Gastrocnemius medialis (tissue), 4 donors: ENCODE measurements at regions not wholly inside any gene's neighbourhood (a gene's known extent, or its start where the extent isn't known, plus 50 kb on each side); places are given as distances from the start of the nearest gene placed in this dataset.

Experiments used
- CTCF ChIP-seq, 5 experiments: fragments of 450-650 bp in 3 of 5; fragments of 200-600 bp in 2 of 5; sonication (generic) in 2 of 5; IDR thresholded peaks in 4 of 5; conservative IDR thresholded peaks in 1 of 5; 1 replicate in 4 of 5; 2 replicates in 1 of 5; pipeline ENCODE4 v1.5.1; 2016 to 2019; ENCODE audit warnings: antibody characterized with exemption in 5 of 5, mild to moderate bottlenecking in 3 of 5, moderate library complexity in 3 of 5
- POLR2A ChIP-seq, 2 donors: fragments of 450-650 bp; IDR thresholded peaks; one replicate each; pipeline ENCODE4 v1.6.1; 2017; ENCODE audit warnings: antibody characterized with exemption in 2 of 2, mild to moderate bottlenecking in 2 of 2, moderate library complexity in 2 of 2

DNA sequence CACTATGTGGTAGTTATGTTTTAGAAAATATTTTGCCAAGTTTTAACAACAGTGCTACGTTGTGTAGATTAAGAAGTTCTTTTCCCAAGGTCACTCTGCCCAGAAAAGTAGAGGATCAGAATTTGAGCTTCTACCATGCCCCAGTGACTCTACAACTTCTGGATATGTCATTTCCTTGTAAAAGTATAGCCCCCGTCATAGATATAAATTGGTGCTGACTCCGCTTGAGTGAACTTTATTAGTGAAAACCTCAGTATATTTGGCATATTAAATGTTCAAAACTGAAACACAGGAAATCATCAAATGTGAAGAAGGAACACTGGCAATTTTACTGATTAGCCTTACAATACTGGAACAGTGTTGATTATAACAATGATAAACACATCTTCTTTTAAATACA is 256.7 kb upstream of the UBE2E3 start:
- TF ChIP-seq CTCF (IDR thresholded peaks at IDR 0.05 in 4 of 5, conservative IDR thresholded peaks at IDR 0.05 in 1 of 5) = no peak
- TF ChIP-seq POLR2A (IDR thresholded peaks at IDR 0.05) = no peak
